ENCODE measurements at regions not wholly inside any gene's neighbourhood (a gene's known extent, or its start where the extent isn't known, plus 50 kb on each side); places are given as distances from the start of the nearest gene placed in this dataset.
"Not testable (repeated sequence)": the region's sequence is repeated elsewhere in the genome, so short reads cannot be mapped to it uniquely, and the experiment has no call there.

DNA sequence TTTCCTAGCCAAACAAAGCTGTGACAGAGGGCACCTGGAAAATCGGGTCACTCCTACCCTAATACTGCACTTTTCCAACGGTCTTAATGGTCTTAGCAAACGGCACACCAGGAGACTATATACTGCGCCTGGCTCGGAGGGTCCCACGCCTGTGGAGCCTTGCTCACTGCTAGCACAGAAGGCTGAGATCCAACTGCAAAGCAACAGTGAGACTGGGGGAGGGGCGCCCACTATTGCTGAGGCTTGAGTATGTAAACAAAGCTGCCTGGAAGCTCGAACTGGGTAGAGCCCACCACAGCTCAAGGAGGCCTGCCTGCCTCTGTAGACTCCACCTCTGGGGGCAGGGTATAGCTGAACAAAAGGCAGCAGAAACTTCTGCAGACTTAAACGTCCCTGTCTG lies 931.7 kb upstream of the ATXN7L3B start:
- TF ChIP-seq, protein P1, sequence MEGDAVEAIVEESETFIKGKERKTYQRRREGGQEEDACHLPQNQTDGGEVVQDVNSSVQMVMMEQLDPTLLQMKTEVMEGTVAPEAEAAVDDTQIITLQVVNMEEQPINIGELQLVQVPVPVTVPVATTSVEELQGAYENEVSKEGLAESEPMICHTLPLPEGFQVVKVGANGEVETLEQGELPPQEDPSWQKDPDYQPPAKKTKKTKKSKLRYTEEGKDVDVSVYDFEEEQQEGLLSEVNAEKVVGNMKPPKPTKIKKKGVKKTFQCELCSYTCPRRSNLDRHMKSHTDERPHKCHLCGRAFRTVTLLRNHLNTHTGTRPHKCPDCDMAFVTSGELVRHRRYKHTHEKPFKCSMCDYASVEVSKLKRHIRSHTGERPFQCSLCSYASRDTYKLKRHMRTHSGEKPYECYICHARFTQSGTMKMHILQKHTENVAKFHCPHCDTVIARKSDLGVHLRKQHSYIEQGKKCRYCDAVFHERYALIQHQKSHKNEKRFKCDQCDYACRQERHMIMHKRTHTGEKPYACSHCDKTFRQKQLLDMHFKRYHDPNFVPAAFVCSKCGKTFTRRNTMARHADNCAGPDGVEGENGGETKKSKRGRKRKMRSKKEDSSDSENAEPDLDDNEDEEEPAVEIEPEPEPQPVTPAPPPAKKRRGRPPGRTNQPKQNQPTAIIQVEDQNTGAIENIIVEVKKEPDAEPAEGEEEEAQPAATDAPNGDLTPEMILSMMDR (IDR thresholded peaks at IDR 0.05) = not testable (repeated sequence)
- not testable (repeated sequence) for TF ChIP-seq POLR2A, POLR2AphosphoS5, EP300 (IDR thresholded peaks at IDR 0.05)
